Activated naive CD4-positive, alpha-beta T cell treated with anti-CD3 and anti-CD28 coated beads, Interleukin-2, amount 50 U/mL, for 16 hours (primary cell): ENCODE measurements at regions not wholly inside any gene's neighbourhood (a gene's known extent, or its start where the extent isn't known, plus 50 kb on each side); places are given as distances from the start of the nearest gene placed in this dataset.
"Not testable (repeated sequence)": the region's sequence is repeated elsewhere in the genome, so short reads cannot be mapped to it uniquely, and the experiment has no call there.

Source experiments
- DNase-seq: peaks from one replicate; pipeline ENCODE4 v3.0.0-alpha.2; 2020

- no peak for DNase-seq
These were observed 77.2 kb downstream of the HIF1AN start for GRCh38 chr10:100612601-100613595.

- DNase-seq: no peak
These were observed 78.1 kb downstream of the HIF1AN start for GRCh38 chr10:100613846-100614245.

- no peak for DNase-seq
These were observed 78.8 kb downstream of the HIF1AN start for GRCh38 chr10:100614429-100615095.

GRCh38 chr10:100615241-100615640, 79.5 kb downstream of the HIF1AN start:
- DNase-seq: no peak

GRCh38 chr10:100615908-100616307, 80.2 kb downstream of the HIF1AN start:
- DNase-seq: no peak

GRCh38 chr10:100618091-100618615, 82.4 kb downstream of the HIF1AN start:
- no peak for DNase-seq

- DNase-seq: no peak
These were observed 83.0 kb downstream of the HIF1AN start for GRCh38 chr10:100618632-100619255.

- no peak for DNase-seq
These were observed 84.5 kb downstream of the HIF1AN start for GRCh38 chr10:100620087-100620835.

- DNase-seq: peak; percentile 25
These were observed 85.8 kb downstream of the HIF1AN start for GRCh38 chr10:100621360-100622205.

GRCh38 chr10:100622946-100623345, 87.2 kb downstream of the HIF1AN start:
- no peak for DNase-seq

GRCh38 chr10:100623521-100624230, 87.9 kb downstream of the HIF1AN start:
- DNase-seq: no peak

GRCh38 chr10:100624298-100624697, 88.6 kb downstream of the HIF1AN start:
- no peak for DNase-seq

- no peak for DNase-seq
These were observed 90.1 kb downstream of the HIF1AN start for GRCh38 chr10:100625816-100626215.

- no peak for DNase-seq
These were observed 92.3 kb downstream of the HIF1AN start for GRCh38 chr10:100628061-100628460.

- no peak for DNase-seq
These were observed 95.4 kb downstream of the HIF1AN start for GRCh38 chr10:100631192-100631591.

- no peak for DNase-seq
These were observed 96.3 kb downstream of the HIF1AN start for GRCh38 chr10:100632027-100632426.

GRCh38 chr10:100634034-100634433, 98.3 kb downstream of the HIF1AN start:
- no peak for DNase-seq

GRCh38 chr10:100636848-100637553, 101.3 kb downstream of the HIF1AN start:
- DNase-seq: no peak

- DNase-seq: no peak
These were observed 102.0 kb downstream of the HIF1AN start for GRCh38 chr10:100637785-100638184.

GRCh38 chr10:100638969-100639368, 103.2 kb downstream of the HIF1AN start:
- DNase-seq: not testable (repeated sequence)
